CD4-positive, alpha-beta T cell treated with Interleukin-6 for 4 hours (primary cell): ENCODE measurements at regions not wholly inside any gene's neighbourhood (a gene's known extent, or its start where the extent isn't known, plus 50 kb on each side); places are given as distances from the start of the nearest gene placed in this dataset.

Source experiments
- DNase-seq: peaks from one replicate; pipeline ENCODE4 v3.0.0-alpha.2; 2020; ENCODE audit warnings: mixed read lengths

DNA sequence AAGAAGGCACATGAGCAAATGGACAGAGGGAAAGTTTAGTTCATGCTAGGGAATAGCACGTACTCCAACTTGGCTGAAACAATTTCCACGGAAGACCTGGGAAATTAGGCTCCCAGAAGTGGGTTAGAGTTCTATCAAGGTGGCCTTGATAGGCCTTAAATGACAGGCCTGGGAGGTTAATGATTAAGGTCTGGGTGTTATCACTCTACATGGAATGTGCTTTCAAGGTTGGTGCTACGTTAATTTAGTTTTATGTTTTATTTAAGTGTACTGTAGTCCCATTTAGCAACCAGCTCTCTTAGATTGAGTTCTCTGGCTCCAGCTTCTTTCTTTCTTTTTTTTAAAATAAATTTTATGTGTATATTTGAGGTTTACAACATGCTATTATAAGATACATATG, 121.4 kb upstream of the MEF2C start:
- no peak for DNase-seq

DNA sequence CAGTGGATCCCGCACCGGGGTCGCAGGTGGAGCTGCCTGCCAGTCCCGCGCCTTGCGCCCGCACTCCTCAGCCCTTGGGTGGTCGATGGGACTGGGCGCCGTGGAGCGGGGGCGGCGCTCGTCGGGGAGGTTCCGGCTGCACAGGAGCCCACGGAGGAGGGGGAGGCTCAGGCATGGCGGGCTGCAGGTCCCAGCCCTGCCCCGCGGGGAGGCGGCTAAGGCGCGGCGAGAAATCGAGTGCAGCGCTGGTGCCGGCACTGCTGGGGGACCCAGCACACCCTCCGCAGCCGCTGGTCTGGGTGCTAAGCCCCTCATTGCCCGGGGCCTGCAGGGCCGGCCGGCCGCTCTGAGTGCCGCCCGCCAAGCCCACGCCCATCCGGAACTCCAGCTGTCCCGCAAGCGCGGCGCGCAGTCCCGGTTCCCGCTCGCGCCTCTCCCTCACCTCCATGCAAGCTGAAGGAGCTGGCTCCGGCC, 120.6 kb upstream of the MEF2C start:
- no peak for DNase-seq

- DNase-seq, result no peak
Observed at GRCh38 chr5:88999853-89000252, 116.9 kb upstream of the MEF2C start.

GRCh38 chr5:88997937-88998336, 115.0 kb upstream of the MEF2C start:
- DNase-seq, result no peak

GRCh38 chr5:88984040-88984439, 101.1 kb upstream of the MEF2C start:
- DNase-seq, result no peak

- DNase-seq, result no peak
Observed at GRCh38 chr5:88979726-88980125, 96.7 kb upstream of the MEF2C start.

DNA sequence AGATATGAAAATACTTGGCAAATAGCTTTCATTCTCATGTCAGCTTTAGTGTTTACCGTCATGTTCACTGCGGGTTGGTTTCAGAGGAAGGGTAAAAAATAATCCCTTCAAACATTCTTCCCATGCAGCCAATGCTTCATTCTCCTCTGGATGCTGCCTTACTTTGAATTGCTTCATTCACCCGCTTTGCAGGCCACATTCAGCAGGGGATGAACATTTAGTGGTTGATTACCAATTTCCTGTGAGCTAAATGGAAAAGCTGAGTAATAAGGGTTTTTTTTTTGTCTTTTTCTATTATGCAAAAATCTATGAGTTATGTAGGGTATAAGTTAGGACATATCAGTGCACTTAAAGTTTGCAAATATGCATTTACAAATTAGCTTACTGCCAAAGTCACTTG, 96.3 kb upstream of the MEF2C start:
- DNase-seq, result no peak

DNA sequence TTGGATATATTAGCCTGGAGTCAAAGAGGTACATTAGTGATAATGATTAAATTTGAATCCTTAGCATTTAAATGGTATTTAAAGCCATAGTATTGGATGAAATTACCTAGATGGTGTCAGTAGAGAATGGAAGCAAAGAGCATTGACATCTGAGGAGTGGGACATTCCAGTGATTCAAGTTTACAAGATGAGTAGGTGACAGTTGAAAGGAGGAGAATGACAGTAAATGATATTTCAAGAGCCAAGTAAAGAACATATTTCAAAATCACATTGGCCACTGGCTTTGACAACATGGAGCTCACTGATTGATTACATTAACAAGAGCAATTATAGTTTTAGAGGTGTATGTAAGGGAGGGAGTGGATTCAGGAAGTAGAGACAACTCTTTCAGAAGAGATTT, 93.9 kb upstream of the MEF2C start:
- no peak for DNase-seq

DNA sequence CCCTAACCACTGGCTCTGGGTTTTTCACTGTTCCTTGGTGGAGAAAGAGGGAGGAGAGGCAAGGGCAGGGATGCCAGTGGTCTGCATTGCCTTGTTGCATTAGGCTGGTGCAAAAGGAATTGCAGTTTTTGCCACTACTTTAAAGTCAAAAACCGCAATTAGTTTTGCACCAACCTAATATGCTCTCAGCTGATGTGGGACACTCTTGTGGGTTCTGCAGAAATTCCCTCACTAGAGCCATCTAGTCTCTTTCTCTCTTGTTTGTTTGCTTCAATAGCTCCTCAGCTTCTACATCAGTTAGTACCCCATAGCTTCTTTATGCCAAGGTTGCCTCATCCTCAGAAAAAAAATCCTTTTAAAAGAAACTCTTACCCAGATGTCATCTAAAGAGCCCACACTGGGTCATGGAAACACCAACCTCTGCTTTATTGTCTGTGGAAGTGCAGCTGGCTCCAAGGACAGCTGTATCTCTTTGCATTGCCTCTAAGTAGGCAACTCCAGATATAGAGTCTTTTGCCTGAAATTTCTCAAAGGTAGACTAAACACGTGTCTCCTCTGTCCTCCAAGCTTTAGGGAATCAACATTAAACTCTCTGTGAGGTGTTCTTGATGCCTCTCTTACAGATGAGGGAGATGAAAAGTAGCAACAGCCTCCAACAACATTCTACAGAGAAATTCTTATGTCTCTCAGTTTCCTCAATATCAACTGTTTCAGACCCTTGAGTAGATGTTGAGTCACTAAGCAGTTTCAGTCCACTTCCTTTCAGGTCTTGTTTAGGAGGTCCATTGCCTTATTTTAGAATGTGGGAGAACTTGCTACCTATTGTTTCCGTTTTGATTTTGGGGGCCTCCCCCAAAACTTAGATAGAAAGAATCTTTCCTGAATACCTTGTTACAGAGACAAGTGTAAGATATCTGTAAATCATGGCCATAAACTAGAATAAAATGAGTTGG, 84.9 kb upstream of the MEF2C start:
- no peak for DNase-seq

DNA sequence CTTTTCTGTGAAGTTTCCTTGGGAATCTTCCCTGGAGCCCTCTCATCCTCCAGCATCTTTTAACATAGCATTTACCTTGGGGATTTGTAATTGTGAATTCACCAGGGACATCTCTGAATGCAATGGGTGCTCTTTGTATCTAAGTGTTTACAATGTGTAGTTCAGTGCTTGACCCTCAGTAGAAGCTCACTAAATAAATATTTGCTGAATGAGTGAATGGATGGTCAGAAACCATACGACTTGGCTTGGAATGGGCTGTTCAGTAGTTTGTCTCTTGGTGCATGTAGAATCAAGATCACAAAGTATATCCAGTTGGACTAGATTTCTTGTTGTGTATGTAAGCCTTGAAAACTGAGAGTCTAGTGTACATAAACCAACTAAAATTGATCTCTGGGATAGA, 81.8 kb upstream of the MEF2C start:
- DNase-seq, result no peak

- DNase-seq, result no peak
Observed at GRCh38 chr5:88957013-88957412, 74.0 kb upstream of the MEF2C start.

GRCh38 chr5:88956416-88956815, 73.4 kb upstream of the MEF2C start:
- DNase-seq, result no peak

GRCh38 chr5:88955403-88955802, 72.4 kb upstream of the MEF2C start:
- DNase-seq, result no peak

DNA sequence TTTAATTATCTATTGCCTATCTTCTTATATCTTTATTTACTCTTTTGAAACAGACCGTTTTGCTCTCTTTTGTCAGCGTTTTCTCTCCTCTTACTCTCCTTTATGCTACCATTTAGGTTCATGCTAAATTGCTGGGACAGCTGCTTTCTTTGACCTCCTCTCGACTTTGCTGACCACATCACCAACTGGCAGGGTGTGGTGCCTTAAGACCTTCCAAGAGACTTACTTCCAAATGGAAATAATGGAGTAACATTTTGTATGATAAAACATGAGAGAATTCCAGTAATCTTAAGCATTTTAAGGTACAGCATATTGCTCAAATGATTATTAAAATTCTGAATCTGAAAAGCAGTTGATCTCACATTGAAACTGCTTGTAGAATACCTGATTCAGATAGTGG, 71.5 kb upstream of the MEF2C start:
- no peak for DNase-seq

GRCh38 chr5:88952996-88953643, 70.1 kb upstream of the MEF2C start:
- DNase-seq, result no peak

- no peak for DNase-seq
Observed at GRCh38 chr5:88952344-88952743, 69.4 kb upstream of the MEF2C start.

DNA sequence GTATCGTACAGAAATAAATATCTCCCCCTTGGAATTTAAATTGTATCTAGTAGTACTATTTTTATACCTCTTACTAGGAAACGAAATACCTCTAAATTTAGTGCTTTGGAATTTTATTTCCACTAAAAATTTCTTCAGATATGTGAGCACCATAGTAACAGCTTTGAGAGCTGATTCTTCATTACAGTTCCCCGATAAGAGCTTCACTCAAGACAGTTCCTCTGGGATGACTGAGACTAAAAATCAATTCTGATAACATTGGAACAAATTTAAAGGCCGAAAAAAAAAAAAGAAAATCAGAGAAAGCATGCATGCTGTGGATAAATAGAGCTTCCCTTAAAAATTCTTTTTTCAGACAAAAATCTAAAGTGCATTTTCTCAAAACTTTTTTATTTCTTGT, 68.5 kb upstream of the MEF2C start:
- no peak for DNase-seq

DNA sequence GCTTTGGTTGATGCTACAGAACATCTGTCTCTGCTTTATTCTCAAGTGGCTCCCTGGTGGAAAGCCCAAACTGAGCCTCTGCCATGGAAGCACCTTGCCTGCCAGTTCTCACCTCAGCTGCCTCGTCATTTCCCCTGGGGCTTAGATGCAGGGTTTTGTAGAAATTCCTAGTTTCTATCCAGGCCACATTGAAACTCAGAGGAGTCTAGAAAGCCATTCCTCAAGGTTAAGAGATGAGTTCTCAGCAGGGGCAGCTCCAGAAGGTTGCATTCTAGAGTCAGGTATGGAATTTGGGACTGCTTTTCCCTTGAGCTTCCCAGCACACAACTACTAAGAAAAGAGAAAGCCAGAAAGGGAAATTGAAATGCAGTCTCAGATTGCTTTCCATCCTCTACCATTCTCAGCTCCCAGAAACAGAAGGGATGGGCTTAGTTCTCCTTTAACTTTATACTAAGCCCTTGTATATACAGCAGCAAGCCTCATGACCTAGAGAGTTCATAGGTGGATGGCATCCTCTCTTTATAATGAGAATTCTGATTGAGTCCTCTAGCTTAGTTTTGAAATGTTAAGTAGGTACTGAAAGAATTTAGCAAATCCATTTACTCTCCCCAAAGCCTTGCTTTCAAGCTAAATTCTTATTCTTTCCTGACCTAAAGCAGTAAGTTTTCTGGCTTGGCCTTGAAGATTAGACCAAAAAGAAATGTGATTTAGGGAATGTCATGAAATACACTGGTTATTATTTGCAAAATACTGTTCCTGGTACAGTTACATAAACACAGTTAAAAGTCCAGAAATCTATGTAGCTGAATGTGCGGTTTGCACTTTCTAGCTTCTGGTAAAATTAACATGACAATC, 66.0 kb upstream of the MEF2C start:
- DNase-seq, result no peak

GRCh38 chr5:88944751-88945531, 62.0 kb upstream of the MEF2C start:
- no peak for DNase-seq

DNA sequence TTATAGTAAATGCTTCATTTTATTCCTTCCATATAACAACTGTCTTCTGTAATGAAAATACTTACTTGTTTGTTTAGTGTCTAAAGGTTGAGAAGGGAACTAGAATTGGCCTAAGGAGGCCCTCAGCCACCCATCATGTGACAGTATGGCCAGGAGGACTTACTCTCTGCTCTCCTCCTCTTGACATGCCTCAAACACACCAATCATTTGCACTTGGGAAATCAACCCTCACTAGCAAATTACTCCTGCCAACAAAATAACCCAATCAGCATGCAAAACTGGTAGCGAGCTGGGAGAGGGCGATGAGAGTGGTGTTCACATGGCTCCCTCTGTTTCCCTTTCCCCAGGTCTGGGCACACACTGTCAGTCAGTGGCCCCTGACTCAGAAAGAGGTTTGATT, 58.6 kb upstream of the MEF2C start:
- DNase-seq, result no peak

- no peak for DNase-seq
Observed at GRCh38 chr5:88940713-88941112, 57.7 kb upstream of the MEF2C start.

- no peak for DNase-seq
Observed at GRCh38 chr5:88939300-88939699, 56.3 kb upstream of the MEF2C start.

DNA sequence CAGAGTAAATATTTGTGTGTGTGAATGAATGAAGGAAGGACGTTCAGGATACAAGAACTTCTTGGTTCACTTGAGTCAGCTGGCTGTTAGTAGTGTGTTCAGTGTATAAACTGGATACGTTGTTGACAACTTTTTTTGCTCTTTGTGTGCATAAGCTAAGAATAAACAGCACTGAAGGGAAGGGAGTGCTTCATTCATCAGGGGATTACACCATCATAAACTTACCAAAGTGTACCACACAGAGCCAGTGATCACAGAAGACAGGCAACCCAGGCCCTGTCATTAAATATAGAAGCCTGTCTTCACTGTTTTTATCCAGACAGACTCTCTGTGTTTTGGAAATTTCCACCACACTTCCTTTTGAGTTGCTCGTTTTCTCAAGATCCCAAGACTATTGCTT, 55.5 kb upstream of the MEF2C start:
- DNase-seq, result no peak
